ENCODE measurements at regions not wholly inside any gene's neighbourhood (a gene's known extent, or its start where the extent isn't known, plus 50 kb on each side); places are given as distances from the start of the nearest gene placed in this dataset.

DNA sequence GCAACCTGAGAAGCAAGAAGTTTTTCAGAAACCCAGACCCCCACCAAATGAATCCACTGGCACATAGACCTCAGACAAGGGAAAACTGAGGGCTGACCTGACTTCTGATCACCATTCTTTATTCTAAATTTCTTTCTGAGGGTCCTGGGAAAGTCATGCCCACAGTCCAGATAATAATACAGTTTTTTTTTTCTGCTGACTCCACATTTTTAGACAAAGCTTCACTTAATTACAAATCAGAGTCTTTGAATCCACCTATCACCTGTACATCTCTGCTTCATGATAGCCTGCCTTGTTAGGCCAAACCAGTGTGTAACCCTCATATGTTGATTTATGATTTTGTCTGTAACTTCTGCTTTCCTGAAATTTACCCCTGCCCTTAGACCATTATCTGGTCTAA lies 103.6 kb downstream of the PSAT1 start:
- no peak overlapping the region for H2AFZ ChIP-seq (ENCODE audit: low read length)
- no peaks in the 10 kb centered on the region for H3K27me3 ChIP-seq (ENCODE audit: control insufficient read depth, insufficient read depth, low read length)
- H3K27ac ChIP-seq (ENCODE audit: insufficient read depth, low read length) = no peak overlapping the region
- TF ChIP-seq, protein P1, sequence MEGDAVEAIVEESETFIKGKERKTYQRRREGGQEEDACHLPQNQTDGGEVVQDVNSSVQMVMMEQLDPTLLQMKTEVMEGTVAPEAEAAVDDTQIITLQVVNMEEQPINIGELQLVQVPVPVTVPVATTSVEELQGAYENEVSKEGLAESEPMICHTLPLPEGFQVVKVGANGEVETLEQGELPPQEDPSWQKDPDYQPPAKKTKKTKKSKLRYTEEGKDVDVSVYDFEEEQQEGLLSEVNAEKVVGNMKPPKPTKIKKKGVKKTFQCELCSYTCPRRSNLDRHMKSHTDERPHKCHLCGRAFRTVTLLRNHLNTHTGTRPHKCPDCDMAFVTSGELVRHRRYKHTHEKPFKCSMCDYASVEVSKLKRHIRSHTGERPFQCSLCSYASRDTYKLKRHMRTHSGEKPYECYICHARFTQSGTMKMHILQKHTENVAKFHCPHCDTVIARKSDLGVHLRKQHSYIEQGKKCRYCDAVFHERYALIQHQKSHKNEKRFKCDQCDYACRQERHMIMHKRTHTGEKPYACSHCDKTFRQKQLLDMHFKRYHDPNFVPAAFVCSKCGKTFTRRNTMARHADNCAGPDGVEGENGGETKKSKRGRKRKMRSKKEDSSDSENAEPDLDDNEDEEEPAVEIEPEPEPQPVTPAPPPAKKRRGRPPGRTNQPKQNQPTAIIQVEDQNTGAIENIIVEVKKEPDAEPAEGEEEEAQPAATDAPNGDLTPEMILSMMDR (conservative IDR thresholded peaks at IDR 0.05 in 1 of 2, IDR thresholded peaks at IDR 0.05 in 1 of 2; ENCODE audit: low read depth in 1 of 2, low read length in 2 of 2) = no peak
- TF ChIP-seq EZH2 (IDR thresholded peaks at IDR 0.05; ENCODE audit: low read length, missing control alignments) = no peak
- no peaks in the 10 kb centered on the region for H4K20me1 ChIP-seq (ENCODE audit: control insufficient read depth, extremely low read depth, insufficient read depth, low read length)
- no peak overlapping the region for H3K4me3 ChIP-seq (replicated peaks in 1 of 4; ENCODE audit: control extremely low read depth in 1 of 4, insufficient read depth in 1 of 4, low read depth in 3 of 4, low read length in 4 of 4)
- no peaks in the 10 kb centered on the region for H3K36me3 ChIP-seq (ENCODE audit: control insufficient read depth, insufficient read depth, low read length)
- H3K9ac ChIP-seq (ENCODE audit: insufficient read depth, low read length) = no peak overlapping the region
- no peak overlapping the region for H3K4me2 ChIP-seq (ENCODE audit: extremely low read depth, insufficient read depth, low read length)
- H3K4me1 ChIP-seq (ENCODE audit: control insufficient read depth, extremely low read depth, insufficient read depth, low read length) = no peaks in the 10 kb centered on the region
- H3K9me3 ChIP-seq (ENCODE audit: control insufficient read depth, insufficient read depth, low read depth, low read length) = no peaks in the 10 kb centered on the region
- no peaks in the 10 kb centered on the region for H3K79me2 ChIP-seq (ENCODE audit: control insufficient read depth, insufficient read depth, low read length)
- no peak for DNase-seq (ENCODE audit: low read depth in 2 of 2)

GRCh38 chr9:78405461-78405860 lies 108.5 kb downstream of the PSAT1 start:
- H3K36me3 ChIP-seq (ENCODE audit: control insufficient read depth, insufficient read depth, low read length) = no peaks in the 10 kb centered on the region
- no peak for DNase-seq (ENCODE audit: low read depth in 2 of 2)
- TF ChIP-seq, protein P1 (conservative IDR thresholded peaks at IDR 0.05 in 1 of 2, IDR thresholded peaks at IDR 0.05 in 1 of 2; ENCODE audit: low read depth in 1 of 2, low read length in 2 of 2) = no peak
- TF ChIP-seq EZH2 (IDR thresholded peaks at IDR 0.05; ENCODE audit: low read length, missing control alignments) = no peak
- no peaks in the 10 kb centered on the region for H3K27me3 ChIP-seq (ENCODE audit: control insufficient read depth, insufficient read depth, low read length)
- H3K4me3 ChIP-seq (replicated peaks in 1 of 4; ENCODE audit: control extremely low read depth in 1 of 4, insufficient read depth in 1 of 4, low read depth in 3 of 4, low read length in 4 of 4) = no peak overlapping the region
- H3K9me3 ChIP-seq (ENCODE audit: control insufficient read depth, insufficient read depth, low read depth, low read length) = no peaks in the 10 kb centered on the region
- no peaks in the 10 kb centered on the region for H4K20me1 ChIP-seq (ENCODE audit: control insufficient read depth, extremely low read depth, insufficient read depth, low read length)
- no peak overlapping the region for H3K9ac ChIP-seq (ENCODE audit: insufficient read depth, low read length)
- H3K4me2 ChIP-seq (ENCODE audit: extremely low read depth, insufficient read depth, low read length) = no peak overlapping the region
- H3K27ac ChIP-seq (ENCODE audit: insufficient read depth, low read length) = no peak overlapping the region
- H2AFZ ChIP-seq (ENCODE audit: low read length) = no peak overlapping the region
- H3K4me1 ChIP-seq (ENCODE audit: control insufficient read depth, extremely low read depth, insufficient read depth, low read length) = no peaks in the 10 kb centered on the region
- H3K79me2 ChIP-seq (ENCODE audit: control insufficient read depth, insufficient read depth, low read length) = no peaks in the 10 kb centered on the region

- H3K4me2 ChIP-seq (ENCODE audit: extremely low read depth, insufficient read depth, low read length) = no peak overlapping the region
- TF ChIP-seq EZH2 (IDR thresholded peaks at IDR 0.05; ENCODE audit: low read length, missing control alignments) = no peak
- TF ChIP-seq, protein P1 (conservative IDR thresholded peaks at IDR 0.05 in 1 of 2, IDR thresholded peaks at IDR 0.05 in 1 of 2; ENCODE audit: low read depth in 1 of 2, low read length in 2 of 2) = no peak
- no peak overlapping the region for H3K27ac ChIP-seq (ENCODE audit: insufficient read depth, low read length)
- no peak overlapping the region for H3K9ac ChIP-seq (ENCODE audit: insufficient read depth, low read length)
- DNase-seq (ENCODE audit: low read depth in 2 of 2) = peak in 1 of 2 donors; percentile 54
- H2AFZ ChIP-seq (ENCODE audit: low read length) = no peak overlapping the region
- no peaks in the 10 kb centered on the region for H3K9me3 ChIP-seq (ENCODE audit: control insufficient read depth, insufficient read depth, low read depth, low read length)
- H3K4me3 ChIP-seq (replicated peaks in 1 of 4; ENCODE audit: control extremely low read depth in 1 of 4, insufficient read depth in 1 of 4, low read depth in 3 of 4, low read length in 4 of 4) = no peak overlapping the region
- no peaks in the 10 kb centered on the region for H3K36me3 ChIP-seq (ENCODE audit: control insufficient read depth, insufficient read depth, low read length)
- H4K20me1 ChIP-seq (ENCODE audit: control insufficient read depth, extremely low read depth, insufficient read depth, low read length) = no peaks in the 10 kb centered on the region
- H3K79me2 ChIP-seq (ENCODE audit: control insufficient read depth, insufficient read depth, low read length) = no peaks in the 10 kb centered on the region
- H3K4me1 ChIP-seq (ENCODE audit: control insufficient read depth, extremely low read depth, insufficient read depth, low read length) = no peaks in the 10 kb centered on the region
- H3K27me3 ChIP-seq (ENCODE audit: control insufficient read depth, insufficient read depth, low read length) = no peaks in the 10 kb centered on the region
Measured at GRCh38 chr9:78406146-78406545, 109.2 kb downstream of the PSAT1 start.
